ENCODE measurements at regions not wholly inside any gene's neighbourhood (a gene's known extent, or its start where the extent isn't known, plus 50 kb on each side); places are given as distances from the start of the nearest gene placed in this dataset.

DNA sequence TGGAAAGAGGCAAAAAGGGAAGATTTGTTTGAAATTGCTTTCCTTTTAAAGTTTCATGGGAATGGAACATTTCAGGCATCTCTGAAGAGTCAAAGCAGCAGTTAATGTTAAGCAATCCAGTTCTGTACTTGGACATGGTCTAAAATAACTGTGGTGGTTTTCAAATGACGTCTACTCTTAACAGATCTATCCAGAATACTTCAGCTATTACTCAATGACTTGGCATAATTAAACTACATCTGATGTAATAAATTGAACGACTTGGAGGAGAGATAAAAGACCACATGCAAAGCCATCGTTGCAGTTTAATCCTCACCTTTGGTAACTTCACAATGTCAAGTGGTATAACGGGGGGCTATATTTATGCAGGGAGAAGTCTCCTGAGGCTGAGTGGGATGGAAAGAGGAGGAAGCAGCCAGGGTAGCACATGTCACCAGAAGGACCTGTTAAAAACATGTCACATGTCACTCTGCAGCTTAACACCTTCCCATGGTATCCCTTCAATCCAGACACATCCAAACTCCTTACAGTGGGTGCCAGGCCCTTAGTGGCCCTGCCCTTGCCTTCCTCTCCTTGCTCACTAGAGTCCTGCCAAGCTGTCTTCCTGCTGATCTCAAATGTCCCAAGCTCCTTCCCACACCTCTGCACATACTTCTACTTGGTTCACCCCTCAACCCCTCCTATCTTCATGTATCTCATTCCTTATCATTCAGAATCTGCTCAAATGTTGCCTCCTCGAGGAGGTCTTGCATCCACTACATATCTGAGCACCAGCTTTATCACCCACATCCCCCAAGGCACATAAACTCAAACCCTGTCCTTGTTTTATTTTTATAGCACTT lies 327.8 kb downstream of the SUCLA2 start:
- no peaks in the 10 kb centered on the region for H3K36me3 ChIP-seq (ENCODE audit: control insufficient read depth, insufficient read depth, low read length)
- H3K36me3 Mint-ChIP-seq: no peaks in the 10 kb centered on the region
- H3K27me3 Mint-ChIP-seq: no peaks in the 10 kb centered on the region
- no peak overlapping the region for H3K4me3 Mint-ChIP-seq
- ATAC-seq (ENCODE audit: low read depth in 2 of 2) (no peak), DNase-seq (no peak)
- H3K9me3 Mint-ChIP-seq: peaks cover 0 to 2% (median 1%) of the 10 kb centered on the region in 7 donors
- peaks cover 3% of the 10 kb centered on the region for H3K27me3 ChIP-seq (ENCODE audit: control insufficient read depth, insufficient read depth, low read length)
- no peaks in the 10 kb centered on the region for H3K4me1 Mint-ChIP-seq
- no peaks in the 10 kb centered on the region for H3K4me1 ChIP-seq (ENCODE audit: control insufficient read depth, insufficient read depth, low read length, poor library complexity, severe bottlenecking)
- no peaks in the 10 kb centered on the region for H3K9me3 ChIP-seq (ENCODE audit: control insufficient read depth in 2 of 2, low read length in 2 of 2)
- H3K4me3 ChIP-seq (ENCODE audit: low read depth, low read length): no peak overlapping the region
- no peak overlapping the region for H3K27ac ChIP-seq (ENCODE audit: insufficient read depth, low read length, poor library complexity, severe bottlenecking)
- H3K27ac Mint-ChIP-seq: no peak overlapping the region

GRCh38 chr13:47672245-47673008 lies 328.6 kb downstream of the SUCLA2 start:
- Histone ChIP-seq H3K4me1 (ENCODE audit: control insufficient read depth, insufficient read depth, low read length, poor library complexity, severe bottlenecking) (no peaks in the 10 kb centered on the region), H3K27ac (ENCODE audit: insufficient read depth, low read length, poor library complexity, severe bottlenecking) (no peak overlapping the region), H3K9me3 (ENCODE audit: control insufficient read depth in 2 of 2, low read length in 2 of 2) (no peaks in the 10 kb centered on the region), H3K36me3 (ENCODE audit: control insufficient read depth, insufficient read depth, low read length) (no peaks in the 10 kb centered on the region), H3K4me3 (ENCODE audit: low read depth, low read length) (no peak overlapping the region), H3K27me3 (ENCODE audit: control insufficient read depth, insufficient read depth, low read length) (peaks cover 3% of the 10 kb centered on the region)
- Mint-ChIP-seq H3K4me1 (no peaks in the 10 kb centered on the region), H3K36me3 (no peaks in the 10 kb centered on the region), H3K4me3 (no peak overlapping the region), H3K27me3 (no peaks in the 10 kb centered on the region), H3K27ac (no peak overlapping the region), H3K9me3 (peaks cover 0 to 3% (median 1%) of the 10 kb centered on the region in 7 donors)
- DNase-seq (no peak), ATAC-seq (ENCODE audit: low read depth in 2 of 2) (no peak)

- H3K4me1 Mint-ChIP-seq: no peaks in the 10 kb centered on the region
These were observed 329.3 kb downstream of the SUCLA2 start for GRCh38 chr13:47671776-47672175.

GRCh38 chr13:47665043-47665442 lies 336.0 kb downstream of the SUCLA2 start:
- Mint-ChIP-seq H3K9me3 (peaks cover 0 to 5% (median 0%) of the 10 kb centered on the region in 7 donors), H3K36me3 (no peaks in the 10 kb centered on the region), H3K27me3 (no peaks in the 10 kb centered on the region), H3K4me1 (no peaks in the 10 kb centered on the region), H3K27ac (no peak overlapping the region), H3K4me3 (no peak overlapping the region)
- DNase-seq (no peak), ATAC-seq (ENCODE audit: low read depth in 2 of 2) (no peak)
- Histone ChIP-seq H3K4me3 (ENCODE audit: low read depth, low read length) (no peak overlapping the region), H3K27ac (ENCODE audit: insufficient read depth, low read length, poor library complexity, severe bottlenecking) (no peak overlapping the region), H3K27me3 (ENCODE audit: control insufficient read depth, insufficient read depth, low read length) (no peaks in the 10 kb centered on the region), H3K4me1 (ENCODE audit: control insufficient read depth, insufficient read depth, low read length, poor library complexity, severe bottlenecking) (no peaks in the 10 kb centered on the region), H3K36me3 (ENCODE audit: control insufficient read depth, insufficient read depth, low read length) (no peaks in the 10 kb centered on the region), H3K9me3 (ENCODE audit: control insufficient read depth in 2 of 2, low read length in 2 of 2) (no peaks in the 10 kb centered on the region)

More at GRCh38 chr13:47671776-47672175, 329.3 kb downstream of the SUCLA2 start:
- H3K36me3 Mint-ChIP-seq: no peaks in the 10 kb centered on the region
- ATAC-seq (ENCODE audit: low read depth in 2 of 2): no peak
- no peak for DNase-seq
- Histone ChIP-seq H3K36me3 (ENCODE audit: control insufficient read depth, insufficient read depth, low read length) (no peaks in the 10 kb centered on the region), H3K27me3 (ENCODE audit: control insufficient read depth, insufficient read depth, low read length) (peaks cover 3% of the 10 kb centered on the region), H3K4me1 (ENCODE audit: control insufficient read depth, insufficient read depth, low read length, poor library complexity, severe bottlenecking) (no peaks in the 10 kb centered on the region), H3K4me3 (ENCODE audit: low read depth, low read length) (no peak overlapping the region), H3K9me3 (ENCODE audit: control insufficient read depth in 2 of 2, low read length in 2 of 2) (no peaks in the 10 kb centered on the region), H3K27ac (ENCODE audit: insufficient read depth, low read length, poor library complexity, severe bottlenecking) (no peak overlapping the region)
- peaks cover 0 to 3% (median 1%) of the 10 kb centered on the region in 7 donors for H3K9me3 Mint-ChIP-seq
- H3K27ac Mint-ChIP-seq: no peak overlapping the region
- no peaks in the 10 kb centered on the region for H3K27me3 Mint-ChIP-seq
- H3K4me3 Mint-ChIP-seq: no peak overlapping the region

DNA sequence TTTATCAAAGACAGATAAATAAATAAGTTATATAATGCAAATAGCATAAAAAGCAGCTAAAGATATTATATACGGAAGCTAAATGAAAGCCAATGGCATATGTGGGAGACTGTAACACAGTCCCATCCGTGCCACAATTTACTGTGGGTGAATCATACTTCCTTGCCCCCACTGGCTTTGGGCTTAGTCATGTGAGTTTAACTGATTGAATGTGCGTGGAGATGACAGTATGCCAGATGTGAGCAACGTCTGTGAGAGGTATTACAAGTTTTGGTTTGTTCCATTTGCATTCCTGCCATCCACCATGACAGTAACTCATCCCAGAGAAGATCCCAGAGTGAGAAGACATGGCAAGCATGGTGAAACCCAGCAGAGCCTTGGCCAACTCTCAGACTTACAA lies 340.0 kb downstream of the SUCLA2 start:
- no peaks in the 10 kb centered on the region for H3K36me3 ChIP-seq (ENCODE audit: control insufficient read depth, insufficient read depth, low read length)
- no peak overlapping the region for H3K27ac ChIP-seq (ENCODE audit: insufficient read depth, low read length, poor library complexity, severe bottlenecking)
- ATAC-seq (ENCODE audit: low read depth in 2 of 2) (no peak), DNase-seq (no peak)
- H3K4me3 Mint-ChIP-seq: no peak overlapping the region
- no peaks in the 10 kb centered on the region for H3K4me1 ChIP-seq (ENCODE audit: control insufficient read depth, insufficient read depth, low read length, poor library complexity, severe bottlenecking)
- H3K9me3 Mint-ChIP-seq: peaks cover 0 to 5% (median 2%) of the 10 kb centered on the region in 7 donors
- peaks cover 3% of the 10 kb centered on the region for H3K27me3 ChIP-seq (ENCODE audit: control insufficient read depth, insufficient read depth, low read length)
- no peaks in the 10 kb centered on the region for H3K36me3 Mint-ChIP-seq
- H3K9me3 ChIP-seq (ENCODE audit: control insufficient read depth in 2 of 2, low read length in 2 of 2): no peaks in the 10 kb centered on the region
- no peak overlapping the region for H3K4me3 ChIP-seq (ENCODE audit: low read depth, low read length)
- H3K27ac Mint-ChIP-seq: no peak overlapping the region
- H3K4me1 Mint-ChIP-seq: no peaks in the 10 kb centered on the region
- no peaks in the 10 kb centered on the region for H3K27me3 Mint-ChIP-seq

- H3K4me3 Mint-ChIP-seq: no peak overlapping the region
- Histone ChIP-seq H3K27me3 (ENCODE audit: control insufficient read depth, insufficient read depth, low read length) (peaks cover 3% of the 10 kb centered on the region), H3K27ac (ENCODE audit: insufficient read depth, low read length, poor library complexity, severe bottlenecking) (no peak overlapping the region), H3K36me3 (ENCODE audit: control insufficient read depth, insufficient read depth, low read length) (no peaks in the 10 kb centered on the region), H3K9me3 (ENCODE audit: control insufficient read depth in 2 of 2, low read length in 2 of 2) (no peaks in the 10 kb centered on the region), H3K4me1 (ENCODE audit: control insufficient read depth, insufficient read depth, low read length, poor library complexity, severe bottlenecking) (no peaks in the 10 kb centered on the region), H3K4me3 (ENCODE audit: low read depth, low read length) (no peak overlapping the region)
- H3K27me3 Mint-ChIP-seq: no peaks in the 10 kb centered on the region
- DNase-seq: no peak
- no peak for ATAC-seq (ENCODE audit: low read depth in 2 of 2)
- H3K9me3 Mint-ChIP-seq: peaks cover 0 to 8% (median 2%) of the 10 kb centered on the region in 7 donors
- no peaks in the 10 kb centered on the region for H3K4me1 Mint-ChIP-seq
- no peaks in the 10 kb centered on the region for H3K36me3 Mint-ChIP-seq
- H3K27ac Mint-ChIP-seq: no peak overlapping the region
These were observed 344.4 kb downstream of the SUCLA2 start for GRCh38 chr13:47656651-47657050.

- Histone ChIP-seq H3K36me3 (ENCODE audit: control insufficient read depth, insufficient read depth, low read length) (no peaks in the 10 kb centered on the region), H3K4me1 (ENCODE audit: control insufficient read depth, insufficient read depth, low read length, poor library complexity, severe bottlenecking) (no peaks in the 10 kb centered on the region), H3K4me3 (ENCODE audit: low read depth, low read length) (no peak overlapping the region), H3K27ac (ENCODE audit: insufficient read depth, low read length, poor library complexity, severe bottlenecking) (no peak overlapping the region), H3K9me3 (ENCODE audit: control insufficient read depth in 2 of 2, low read length in 2 of 2) (no peaks in the 10 kb centered on the region), H3K27me3 (ENCODE audit: control insufficient read depth, insufficient read depth, low read length) (no peaks in the 10 kb centered on the region)
- DNase-seq (no peak), ATAC-seq (ENCODE audit: low read depth in 2 of 2) (no peak)
- Mint-ChIP-seq H3K9me3 (peaks cover 0 to 5% (median 0%) of the 10 kb centered on the region in 7 donors), H3K27me3 (peaks cover 8% of the 10 kb centered on the region), H3K36me3 (no peaks in the 10 kb centered on the region), H3K4me3 (no peak overlapping the region), H3K27ac (no peak overlapping the region), H3K4me1 (no peaks in the 10 kb centered on the region)
These were observed 350.9 kb downstream of the SUCLA2 start for GRCh38 chr13:47650209-47650608.

Data from CD4-positive, CD25-positive, alpha-beta regulatory T cell (primary cell).